Astrocyte (in vitro differentiated cells and primary cell): ENCODE measurements at regions not wholly inside any gene's neighbourhood (a gene's known extent, or its start where the extent isn't known, plus 50 kb on each side); places are given as distances from the start of the nearest gene placed in this dataset.

Experiments used
- EZH2 ChIP-seq: IDR thresholded peaks from 2 replicates; pipeline ENCODE4 v1.6.1; 2012; ENCODE audit warnings: mild to moderate bottlenecking, low read length, inconsistent platforms; ENCODE audit not compliant: insufficient read depth
- TF ChIP-seq, protein P1 (sequence below): IDR thresholded peaks from 2 replicates; pipeline ENCODE4 v1.5.1; 2011; ENCODE audit warnings: low read depth, mild to moderate bottlenecking, inconsistent platforms, low read length, moderate library complexity; ENCODE audit not compliant: insufficient read depth

DNA sequence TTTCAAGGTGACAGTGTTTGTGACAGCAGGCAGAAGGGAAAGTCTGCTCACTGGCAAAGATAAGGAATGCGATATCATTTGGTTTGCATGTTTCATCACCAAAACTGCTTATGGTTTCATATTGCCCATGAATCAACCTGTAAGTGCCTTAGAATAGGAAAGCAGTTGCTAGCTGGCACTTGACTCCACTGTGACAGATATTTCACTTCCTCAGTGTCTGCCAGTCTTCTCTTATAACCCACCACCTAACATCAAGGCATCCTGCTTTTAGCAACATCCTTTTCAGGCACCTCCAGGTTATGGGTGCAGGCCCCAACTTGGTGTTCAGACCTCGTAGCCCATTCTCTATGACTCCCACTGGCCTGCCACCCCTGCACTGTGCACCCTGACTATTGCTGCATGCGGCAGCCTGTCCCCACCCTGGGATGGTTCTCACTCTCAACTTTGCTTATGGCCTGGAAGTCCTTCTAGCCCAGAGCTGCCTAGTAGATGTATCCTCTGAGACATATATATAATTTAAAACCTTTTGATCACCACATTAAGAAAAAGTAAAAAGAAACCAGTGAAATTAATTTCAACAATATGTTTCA, 154.4 kb upstream of the RARB start:
- TF ChIP-seq, protein P1, sequence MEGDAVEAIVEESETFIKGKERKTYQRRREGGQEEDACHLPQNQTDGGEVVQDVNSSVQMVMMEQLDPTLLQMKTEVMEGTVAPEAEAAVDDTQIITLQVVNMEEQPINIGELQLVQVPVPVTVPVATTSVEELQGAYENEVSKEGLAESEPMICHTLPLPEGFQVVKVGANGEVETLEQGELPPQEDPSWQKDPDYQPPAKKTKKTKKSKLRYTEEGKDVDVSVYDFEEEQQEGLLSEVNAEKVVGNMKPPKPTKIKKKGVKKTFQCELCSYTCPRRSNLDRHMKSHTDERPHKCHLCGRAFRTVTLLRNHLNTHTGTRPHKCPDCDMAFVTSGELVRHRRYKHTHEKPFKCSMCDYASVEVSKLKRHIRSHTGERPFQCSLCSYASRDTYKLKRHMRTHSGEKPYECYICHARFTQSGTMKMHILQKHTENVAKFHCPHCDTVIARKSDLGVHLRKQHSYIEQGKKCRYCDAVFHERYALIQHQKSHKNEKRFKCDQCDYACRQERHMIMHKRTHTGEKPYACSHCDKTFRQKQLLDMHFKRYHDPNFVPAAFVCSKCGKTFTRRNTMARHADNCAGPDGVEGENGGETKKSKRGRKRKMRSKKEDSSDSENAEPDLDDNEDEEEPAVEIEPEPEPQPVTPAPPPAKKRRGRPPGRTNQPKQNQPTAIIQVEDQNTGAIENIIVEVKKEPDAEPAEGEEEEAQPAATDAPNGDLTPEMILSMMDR: no peak
- no peak for TF ChIP-seq EZH2
